Activated gamma-delta T cell treated with anti-CD3 and anti-CD28 coated beads, Interleukin-2, amount 50 U/mL, for 16 hours (primary cell): ENCODE measurements at regions not wholly inside any gene's neighbourhood (a gene's known extent, or its start where the extent isn't known, plus 50 kb on each side); places are given as distances from the start of the nearest gene placed in this dataset.

ENCODE experiments used
- DNase-seq: peaks from one replicate; pipeline ENCODE4 v3.0.0-alpha.2; 2020; ENCODE audit warnings: low read depth

DNA sequence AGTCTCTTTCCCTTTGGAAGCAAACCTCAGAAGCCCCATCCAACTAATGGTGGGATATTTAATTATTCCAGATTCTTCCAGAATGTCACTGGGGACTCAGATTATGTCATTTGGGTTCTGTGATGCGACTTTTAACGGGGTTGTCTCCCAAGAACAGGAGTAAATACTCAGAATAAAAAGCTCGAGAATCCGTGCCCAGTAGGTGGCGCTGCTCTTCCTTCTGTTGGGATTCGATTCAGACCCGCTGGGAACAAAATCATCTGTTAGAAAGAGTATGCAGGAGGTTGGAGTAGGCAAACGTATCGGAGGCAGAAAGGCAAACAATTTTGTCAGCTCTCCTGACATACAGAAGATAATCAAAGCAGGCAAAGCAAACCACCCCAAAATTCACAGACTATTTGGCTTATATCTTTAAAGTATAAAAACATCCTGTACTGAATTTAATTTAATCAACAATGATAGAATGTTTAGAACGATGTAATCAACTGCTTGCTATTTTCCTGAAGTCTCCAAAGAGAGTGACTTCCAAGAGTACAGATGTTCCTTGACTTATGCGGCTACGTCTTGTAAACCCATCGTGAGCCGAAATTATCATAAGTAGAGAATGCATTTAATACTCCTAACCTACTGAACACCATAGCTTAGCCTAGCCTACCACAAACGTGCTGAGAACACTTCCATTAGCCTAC, 169.8 kb upstream of the RAI14 start:
- peak; percentile 24 for DNase-seq

DNA sequence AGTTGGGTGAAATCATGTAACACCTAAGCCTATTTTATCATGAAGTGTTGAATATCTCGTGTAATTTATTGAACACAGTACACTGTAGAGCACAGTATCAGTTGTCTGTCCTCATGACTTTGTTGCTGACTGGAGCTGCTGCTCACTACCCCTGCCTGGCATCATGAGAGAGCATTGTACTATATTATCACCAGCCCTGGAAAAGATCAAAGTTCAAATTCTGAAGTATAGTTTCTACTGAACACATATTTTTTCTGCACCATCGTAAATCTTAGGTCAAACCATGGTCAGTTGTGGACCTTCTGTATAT, 169.3 kb upstream of the RAI14 start:
- DNase-seq: no peak

DNA sequence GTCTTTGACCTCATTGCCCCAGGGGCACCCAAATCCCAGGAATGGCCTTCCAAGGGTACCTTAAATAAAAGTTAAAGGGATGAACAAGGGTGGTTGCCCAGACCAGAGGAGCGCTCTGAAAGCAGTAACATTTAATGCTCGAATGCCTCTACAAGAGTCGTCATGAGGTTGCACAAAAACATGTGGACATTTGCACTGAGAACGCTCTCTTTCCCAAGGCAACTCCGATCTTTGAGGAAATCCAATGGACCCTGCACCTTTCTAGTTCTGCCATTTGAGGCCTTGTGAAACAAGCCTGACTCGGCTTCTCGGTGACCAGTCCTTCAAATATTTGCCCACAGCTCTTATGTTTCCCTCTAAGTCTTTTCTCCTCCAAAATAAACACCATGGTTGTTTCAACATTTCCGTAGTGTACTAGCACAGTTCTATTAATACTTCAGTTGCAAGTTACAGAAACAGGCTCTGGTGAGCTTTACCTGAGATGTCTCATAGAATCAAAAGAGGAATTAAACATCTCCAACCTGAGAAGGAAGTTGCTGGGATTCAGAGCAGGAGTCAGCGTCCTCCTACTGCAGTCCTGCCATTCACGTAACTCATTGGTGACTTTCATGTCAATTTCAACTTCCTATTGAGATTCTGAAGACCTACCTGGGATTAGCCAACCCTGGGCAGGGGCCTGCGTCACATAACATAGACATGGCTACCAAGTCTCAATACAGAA, 168.8 kb upstream of the RAI14 start:
- no peak for DNase-seq

DNA sequence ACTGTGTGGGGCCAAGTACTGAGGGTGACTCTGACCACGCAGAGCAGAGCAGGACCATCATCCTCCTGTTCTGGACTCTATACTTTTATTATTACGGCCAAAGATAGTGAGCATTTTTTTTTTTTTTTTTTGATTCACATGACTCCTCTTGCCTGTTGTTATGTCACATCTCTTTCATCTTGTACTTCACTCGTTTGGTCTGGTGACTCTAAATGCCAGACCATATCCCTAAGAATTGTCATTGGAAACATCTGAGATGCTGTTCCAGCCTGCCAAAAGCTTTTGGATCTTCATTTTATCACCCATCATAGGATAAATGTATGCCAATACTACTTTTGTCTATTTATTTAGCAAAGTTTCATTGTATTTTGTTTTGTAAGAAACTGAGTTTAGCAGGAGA, 168.2 kb upstream of the RAI14 start:
- no peak for DNase-seq

DNA sequence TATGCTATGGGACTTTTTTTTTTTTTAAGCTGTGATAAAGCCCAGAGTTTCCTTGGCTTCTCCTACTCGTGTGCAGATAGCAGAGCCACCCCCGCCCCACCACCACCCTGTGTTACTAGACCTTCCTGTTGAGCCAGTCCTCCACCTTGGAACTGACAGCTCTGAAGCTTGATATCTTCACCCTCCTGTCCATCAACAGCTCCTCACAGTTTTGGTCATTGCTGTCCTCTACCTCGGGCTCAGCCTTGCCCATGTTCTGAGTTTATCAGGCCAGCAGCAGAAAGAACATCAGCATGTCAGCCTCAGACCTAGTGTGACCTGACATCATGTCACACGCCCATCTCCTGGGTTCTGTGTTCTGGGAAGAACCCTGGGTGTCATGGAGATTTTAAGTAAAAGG, 167.1 kb upstream of the RAI14 start:
- DNase-seq: no peak

DNA sequence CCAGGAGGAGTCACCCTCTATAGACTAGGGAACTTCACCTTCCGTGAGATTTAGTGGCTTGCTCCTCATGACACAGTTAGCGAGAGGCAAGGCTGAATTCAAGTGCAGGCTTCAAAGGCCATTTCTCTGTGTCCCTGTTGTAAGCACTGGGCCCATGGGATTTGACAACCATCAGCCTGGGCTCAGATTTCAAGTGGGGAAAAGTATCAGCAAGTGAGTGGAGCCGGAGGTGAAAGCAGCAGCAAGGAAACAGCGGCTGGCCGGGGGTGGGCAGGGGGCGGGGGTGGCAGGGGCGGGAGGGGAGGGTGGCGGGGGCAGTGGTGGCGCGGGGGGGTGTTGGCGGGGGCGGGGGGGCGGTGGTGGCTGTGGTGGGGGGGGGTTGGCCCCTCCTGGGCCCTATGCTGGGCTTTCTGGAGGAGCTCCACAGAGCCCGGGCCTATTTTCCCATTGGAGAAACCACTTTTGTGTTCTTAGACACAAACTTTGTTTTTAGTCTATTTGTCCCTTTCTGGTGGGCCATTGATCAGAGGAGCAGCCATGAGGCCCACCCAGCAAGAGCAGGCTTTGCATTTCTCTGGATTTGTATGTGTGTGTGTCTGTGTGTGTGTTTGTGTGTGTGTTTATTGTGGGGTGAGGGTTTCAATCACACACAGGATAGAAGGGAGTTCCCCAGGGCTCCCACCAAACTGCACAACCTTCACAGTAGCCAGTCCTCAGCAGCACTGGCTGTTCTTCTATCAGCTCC, 165.4 kb upstream of the RAI14 start:
- no peak for DNase-seq

DNA sequence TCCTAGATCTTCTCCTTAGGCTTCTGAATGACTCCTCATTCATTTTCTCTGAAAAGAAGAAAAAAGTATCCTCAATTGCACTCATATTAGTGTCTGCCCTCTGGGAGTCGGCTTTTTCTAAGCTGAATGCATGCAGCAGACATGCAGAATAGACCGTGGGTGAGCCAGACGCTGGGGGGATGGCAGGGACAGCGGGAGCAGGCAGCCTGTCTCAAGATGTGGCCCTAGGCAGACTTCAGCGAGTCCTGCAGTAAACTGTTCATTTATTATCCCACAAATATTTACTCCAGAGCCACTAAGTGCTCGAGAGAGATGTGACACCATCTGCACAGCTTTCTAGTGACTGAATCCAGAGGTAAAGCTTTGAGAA, 164.9 kb upstream of the RAI14 start:
- DNase-seq: no peak

DNA sequence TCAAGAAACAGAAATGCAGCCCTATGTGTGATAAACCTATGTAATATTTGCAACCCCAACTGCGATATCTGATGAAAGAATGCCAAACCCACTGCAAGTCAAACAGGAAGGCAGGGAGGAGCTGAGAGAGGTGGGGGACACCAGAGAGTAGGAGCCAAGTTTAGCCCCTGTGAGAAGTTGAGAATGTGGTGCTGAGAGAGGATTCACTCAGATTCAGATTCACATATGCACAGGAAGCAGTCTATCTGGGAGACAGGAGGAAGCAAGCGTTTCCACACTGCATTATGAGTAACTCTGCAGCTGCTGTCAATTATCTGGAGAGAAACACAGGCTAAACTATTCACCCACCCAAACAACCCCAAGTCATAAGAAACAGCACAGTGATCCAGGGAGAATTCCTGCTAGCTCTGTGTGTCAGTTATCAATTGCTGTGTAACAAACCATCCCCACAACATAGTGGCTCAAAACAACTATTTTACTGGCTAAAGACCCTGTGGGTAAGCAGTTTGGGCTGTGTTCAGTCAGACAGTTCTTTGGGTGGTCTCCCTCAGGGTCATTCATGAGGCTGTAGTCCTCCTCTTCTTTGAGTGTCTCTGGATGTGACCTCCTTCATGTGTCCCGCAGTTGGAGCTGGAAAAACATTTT, 161.9 kb upstream of the RAI14 start:
- no peak for DNase-seq

DNA sequence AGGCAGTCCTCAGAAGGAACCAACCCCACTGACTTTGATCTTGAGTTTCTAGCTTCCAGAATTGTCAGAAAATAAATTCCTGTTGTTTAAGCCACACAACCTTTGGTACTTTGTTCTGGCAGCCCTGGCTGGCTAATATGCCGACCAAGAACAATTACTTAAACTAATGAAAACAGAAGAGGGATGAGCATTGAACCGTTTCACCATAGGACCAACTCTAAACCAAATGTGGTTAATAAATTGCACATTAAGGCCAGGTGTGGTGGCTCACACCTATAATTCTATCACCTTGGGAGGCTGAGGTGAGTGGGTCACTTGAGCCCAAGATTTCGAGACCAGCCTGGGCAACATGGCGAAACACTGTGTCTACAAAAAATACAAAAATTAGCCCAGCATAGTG, 160.9 kb upstream of the RAI14 start:
- no peak for DNase-seq

DNA sequence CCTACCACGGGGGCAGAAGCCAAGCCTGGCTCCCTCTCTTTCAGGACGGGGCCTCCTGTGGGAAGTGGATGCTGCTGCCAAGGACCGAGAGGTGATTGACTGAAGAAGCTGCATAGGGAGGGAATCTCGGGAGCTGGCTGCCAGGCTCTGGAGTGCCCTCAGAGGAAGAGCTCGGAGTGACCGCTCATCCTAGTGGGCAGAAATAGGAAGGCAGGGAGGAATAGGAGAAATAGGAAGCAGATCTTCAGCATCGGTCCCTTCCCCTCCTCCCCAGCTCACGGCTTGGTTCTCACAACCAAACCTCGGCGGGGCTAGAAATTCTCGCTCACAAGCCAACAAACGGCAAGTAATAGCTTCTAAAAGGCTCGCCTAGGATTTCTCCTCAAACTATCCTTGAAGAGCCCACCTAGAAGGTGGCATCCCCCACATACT, 159.9 kb upstream of the RAI14 start:
- no peak for DNase-seq

DNA sequence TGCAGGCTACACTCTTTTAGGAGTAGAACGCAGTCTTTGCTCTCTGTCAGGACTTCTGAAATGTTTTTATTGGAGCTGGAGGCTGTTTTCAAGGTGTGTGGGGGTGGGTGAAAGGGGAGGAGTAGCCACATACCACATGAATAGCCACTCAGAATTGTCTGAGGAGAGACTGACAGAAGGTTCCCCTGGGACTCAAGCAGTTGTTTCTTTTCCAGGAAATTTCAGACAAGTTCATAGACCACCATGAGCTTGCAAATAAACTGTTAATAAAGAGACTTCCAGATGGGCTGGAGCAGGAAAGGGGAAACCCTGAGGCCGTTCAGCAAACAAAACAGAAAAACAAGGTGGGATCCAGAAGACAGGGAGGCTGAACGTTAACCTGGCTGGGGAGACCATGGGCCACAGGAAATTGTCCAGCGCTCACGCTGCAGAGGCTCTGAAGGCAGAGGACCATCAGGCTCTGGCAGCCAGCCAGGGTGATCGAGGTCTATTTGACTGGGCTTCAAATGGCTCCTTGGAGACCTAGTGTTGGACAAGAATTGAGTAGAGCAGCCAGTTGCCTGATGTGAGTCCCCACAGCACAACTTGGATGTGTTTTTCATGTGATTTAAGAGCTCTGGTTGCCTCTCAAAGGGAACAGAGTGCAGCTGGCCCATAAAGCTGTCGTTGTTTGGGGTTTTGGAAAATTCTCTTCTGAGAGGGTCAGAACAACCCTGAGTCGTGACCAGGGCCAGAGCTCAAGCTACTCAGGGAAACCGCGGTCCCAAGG, 159.2 kb upstream of the RAI14 start:
- DNase-seq: no peak

DNA sequence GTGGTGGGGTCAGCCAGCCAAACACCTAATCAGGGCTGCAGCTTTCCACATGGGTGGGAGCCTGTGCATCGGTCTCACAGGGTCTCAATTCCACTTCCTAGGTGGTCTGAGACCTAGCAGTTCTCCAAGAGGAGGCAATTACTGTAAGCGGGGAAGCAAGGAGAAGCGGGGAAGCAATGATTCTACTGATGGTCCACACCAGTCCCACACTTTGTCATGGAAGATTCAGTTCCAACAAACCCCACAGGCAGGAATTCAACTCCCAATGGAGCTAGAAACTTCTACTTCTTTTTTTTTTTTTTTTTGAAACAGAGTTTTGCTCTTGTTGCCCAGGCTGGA, 158.7 kb upstream of the RAI14 start:
- DNase-seq: no peak

DNA sequence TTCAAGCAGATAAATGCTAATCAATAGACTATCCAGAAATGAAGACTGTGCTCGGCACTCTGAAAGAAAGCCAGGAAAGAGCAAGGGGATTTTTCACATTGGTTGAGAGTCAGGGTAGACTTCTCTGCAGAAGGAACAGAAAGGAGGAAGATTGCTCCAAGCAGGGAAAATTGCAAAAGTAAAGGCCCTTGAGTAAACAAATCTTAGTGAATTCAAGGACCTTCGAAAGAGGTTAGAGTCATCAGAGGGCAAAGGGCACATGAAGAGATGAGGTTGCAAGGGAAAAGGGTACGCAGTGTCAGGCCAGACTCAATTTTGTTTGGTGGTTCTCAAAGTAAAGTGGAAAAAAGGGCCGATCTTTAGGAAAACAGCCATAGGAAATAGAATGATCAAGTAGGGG, 157.6 kb upstream of the RAI14 start:
- no peak for DNase-seq

DNA sequence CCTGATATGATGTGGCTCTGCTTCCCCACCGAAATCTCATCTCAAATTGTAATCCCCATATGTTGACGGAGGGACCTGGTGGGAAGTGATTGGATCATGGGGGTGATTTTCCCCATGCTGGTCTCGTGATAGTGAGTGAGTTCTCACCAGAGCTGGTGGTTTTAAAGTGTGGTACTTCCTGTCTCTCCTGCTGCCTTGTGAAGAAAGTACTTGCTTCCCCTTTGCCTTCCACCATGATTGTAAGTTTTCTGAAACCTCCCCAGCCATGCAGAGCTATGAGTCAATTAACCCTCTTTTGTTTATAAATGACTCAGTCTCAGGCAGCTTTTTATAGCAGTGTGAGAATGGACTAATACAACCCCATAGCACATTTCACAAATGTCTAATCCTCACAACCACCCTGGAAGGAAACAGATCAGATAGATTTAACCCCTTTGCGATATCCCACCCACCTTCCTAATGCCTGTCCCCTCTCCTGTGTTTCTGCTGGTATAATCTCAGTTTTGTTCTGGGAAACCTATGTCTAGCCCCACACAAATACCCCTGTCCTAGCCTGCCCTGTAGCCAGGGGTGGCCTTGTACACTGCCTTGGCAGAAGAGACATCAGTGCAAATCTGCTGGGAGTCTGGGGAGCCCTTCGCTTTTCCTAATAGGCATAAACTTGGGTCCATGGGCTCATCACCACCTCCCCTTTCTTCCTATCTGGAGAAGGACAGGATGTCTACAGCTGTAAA, 157.0 kb upstream of the RAI14 start:
- DNase-seq: no peak

DNA sequence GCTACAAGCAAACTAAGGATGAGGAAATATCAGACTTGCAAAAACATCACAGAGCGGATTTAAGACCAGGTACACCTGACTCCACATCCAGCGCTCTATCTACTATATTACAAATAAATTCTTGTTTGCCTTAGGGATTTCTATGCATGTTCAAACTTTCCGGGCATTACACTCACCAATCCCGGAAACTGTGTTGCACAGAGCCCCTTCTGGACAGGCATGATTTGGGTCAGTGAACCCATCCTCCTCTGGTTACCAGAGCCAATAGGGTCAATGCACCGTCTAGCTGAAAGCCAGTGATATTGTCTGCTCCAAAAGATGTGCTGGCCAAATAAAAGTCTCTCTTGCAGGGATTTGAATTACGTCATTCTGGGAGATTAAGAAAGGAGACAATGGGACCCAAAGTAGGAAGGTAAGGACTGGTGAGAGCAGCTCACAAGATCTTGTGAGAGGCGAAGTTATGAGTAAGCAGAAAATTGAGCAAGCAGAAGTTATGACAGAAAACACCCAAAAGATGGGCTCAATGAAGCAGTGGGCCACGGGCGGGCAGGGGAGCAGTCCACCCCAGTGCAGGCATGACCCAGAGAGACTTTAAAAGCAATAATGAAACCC, 155.8 kb upstream of the RAI14 start:
- DNase-seq: no peak

DNA sequence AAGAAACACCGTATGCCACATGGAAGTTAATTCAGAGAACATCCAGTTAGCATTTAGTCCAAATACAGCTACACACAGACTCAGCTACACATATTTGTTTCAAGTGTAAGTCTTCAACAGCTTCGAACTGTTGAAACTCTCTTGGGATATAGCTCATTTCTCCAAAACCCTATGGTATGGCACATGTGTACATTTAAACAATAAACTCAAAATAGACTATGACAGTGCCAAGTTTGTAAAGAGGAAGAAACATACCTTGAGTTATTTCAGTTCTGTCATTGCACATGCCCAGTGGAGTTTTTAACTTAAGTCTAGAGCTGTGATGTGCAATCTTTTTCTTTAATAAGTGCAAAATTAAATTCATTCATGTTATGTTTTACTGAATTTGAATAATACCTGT, 155.1 kb upstream of the RAI14 start:
- DNase-seq: no peak

DNA sequence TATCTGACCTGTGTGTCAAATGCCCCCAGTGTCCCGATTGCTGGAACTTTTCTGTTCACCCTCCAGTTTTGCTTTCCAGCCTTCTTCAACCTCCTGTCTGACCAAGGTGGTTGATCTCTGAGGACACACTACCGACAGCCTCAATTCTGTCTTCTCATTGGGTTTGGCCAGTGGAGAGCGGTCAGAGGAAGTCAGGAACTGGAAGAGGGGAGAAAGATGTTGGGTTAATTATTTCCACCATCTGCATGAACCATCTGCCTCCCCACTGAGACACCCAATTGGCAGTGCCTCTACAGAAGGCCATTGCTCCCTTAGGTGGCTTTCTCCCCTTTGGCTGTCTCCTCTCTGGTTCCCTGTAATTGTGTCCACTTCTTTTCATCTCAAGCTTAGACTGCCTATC, 154.3 kb upstream of the RAI14 start:
- no peak for DNase-seq

DNA sequence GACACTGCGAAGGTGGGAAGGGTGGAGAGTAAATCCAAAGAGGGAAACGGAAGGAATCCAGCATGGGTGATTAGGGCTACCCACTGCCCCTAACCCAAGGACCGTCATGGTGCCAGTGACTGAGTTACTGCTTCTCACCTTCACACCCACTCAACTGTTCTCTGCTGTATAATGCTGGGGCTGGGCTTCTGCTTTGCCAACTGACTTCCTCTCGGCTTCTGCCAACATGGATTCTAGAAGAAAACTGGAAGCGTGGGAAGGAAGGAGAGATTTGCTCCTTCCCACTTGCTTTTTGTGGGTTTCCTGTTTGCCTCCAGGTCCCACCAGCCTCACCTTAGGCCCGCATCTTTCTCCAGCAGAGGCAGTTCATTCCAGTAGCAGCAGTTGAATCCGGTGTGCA, 153.5 kb upstream of the RAI14 start:
- DNase-seq: no peak

DNA sequence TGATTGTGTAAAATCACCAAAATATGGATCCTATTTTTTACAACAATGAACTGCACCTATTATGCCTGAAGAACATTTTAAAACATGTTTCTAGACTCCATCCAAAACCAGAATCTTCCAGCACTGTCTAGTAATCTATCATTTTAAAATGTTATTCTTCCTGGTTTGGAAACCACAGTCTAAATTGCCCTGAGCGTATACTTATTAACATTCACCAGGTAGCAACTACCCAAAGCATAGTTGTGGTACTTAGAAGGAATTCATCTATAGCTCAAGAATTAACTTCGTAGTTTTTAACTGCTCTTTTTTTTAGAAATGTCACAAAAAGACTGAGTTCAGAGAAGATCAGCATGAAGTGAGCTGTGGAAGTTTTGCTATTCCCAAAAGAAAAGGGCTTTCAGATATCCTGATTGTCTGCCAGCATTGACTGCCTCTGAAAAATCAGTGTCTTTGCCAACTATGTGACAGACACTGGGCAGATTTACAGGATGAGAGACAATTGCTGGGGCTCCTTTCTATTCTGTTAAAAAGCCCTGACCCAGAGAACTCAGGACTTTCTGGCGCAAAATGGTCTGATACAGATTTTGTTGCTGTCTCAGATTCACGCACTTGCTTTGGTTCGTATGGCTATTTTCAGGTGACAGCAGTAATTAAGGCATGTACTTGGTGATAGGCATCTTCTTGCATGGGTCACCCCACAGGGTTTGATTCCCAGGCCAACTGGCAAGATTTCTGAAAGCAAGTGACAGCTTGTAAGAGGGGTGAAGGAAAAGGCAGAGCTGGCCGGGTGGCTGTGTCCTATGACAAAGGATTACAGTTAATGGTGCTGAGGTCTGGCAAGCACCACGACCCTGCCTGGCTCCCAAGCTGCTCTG, 152.5 kb upstream of the RAI14 start:
- DNase-seq: no peak

DNA sequence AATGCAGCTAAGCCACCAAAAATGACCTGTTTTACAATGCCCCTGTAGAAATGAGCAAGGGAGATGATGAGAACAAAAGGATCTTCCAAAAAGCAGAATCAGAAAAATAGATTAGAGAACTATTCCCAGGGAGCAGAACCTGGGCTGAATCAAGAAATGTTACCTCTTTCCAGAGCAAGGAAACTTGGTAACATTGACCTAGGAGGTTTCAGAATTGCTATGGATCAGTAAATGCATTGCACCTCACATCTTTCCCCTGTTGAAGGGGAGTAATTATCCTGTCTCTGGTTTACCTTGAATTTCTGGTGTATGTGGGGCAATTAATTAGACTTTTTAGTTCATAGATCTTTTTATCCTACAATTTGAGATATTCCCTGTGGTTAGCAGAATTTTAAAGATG, 151.2 kb upstream of the RAI14 start:
- no peak for DNase-seq
